NCI-H2196 (cell line): ENCODE measurements at regions not wholly inside any gene's neighbourhood (a gene's known extent, or its start where the extent isn't known, plus 50 kb on each side); places are given as distances from the start of the nearest gene placed in this dataset.

Experiments
- DNase-seq: peaks from one replicate; lab custom pipeline; 2025; ENCODE audit not compliant: unreplicated experiment; lab: John Stamatoyannopoulos, UW

DNA sequence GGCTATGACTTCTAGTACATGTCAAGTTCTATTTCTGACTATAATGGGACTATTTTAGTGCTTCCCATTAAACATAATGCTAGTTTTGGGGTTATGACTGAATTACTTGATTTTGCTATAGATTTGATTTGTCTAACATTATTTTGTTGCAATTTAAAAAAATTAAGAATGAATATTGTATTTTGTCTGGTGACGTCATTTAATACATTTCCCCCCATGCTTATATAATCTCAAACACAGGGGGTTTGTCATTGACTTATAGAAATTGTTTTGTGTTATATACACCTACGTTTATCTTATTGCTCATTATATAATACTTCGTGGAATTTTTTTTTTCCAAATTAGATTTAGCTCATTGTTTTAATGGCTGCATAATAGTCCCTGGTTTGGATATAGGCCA lies 270.3 kb upstream of the VLDLR start:
- DNase-seq, result no peak

DNA sequence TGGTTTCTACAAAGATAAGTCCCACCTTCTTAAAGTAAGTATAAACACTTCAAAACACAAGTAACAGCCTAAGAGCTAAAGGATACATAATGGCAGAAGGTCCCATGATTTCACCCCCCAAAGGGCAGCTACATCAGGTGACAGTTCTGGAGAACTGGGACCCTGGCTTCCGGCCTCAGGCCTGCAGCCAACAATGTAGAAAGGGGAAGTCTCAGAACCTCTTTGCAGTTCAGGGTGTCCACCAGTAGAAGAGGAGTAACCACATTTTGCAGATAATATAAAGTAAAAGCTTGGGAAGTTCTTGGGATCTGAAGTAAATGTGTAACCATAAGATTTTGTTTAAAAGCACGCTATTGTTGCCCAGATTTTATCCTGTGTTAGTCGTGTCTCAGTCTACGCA lies 267.4 kb upstream of the VLDLR start:
- no peak for DNase-seq

- no peak for DNase-seq
Measured at GRCh38 chr9:2354856-2355696, 266.5 kb upstream of the VLDLR start.

- DNase-seq, result no peak
Measured at GRCh38 chr9:2355697-2355983, 265.9 kb upstream of the VLDLR start.

GRCh38 chr9:2356041-2356790 lies 265.4 kb upstream of the VLDLR start:
- DNase-seq, result no peak

GRCh38 chr9:2359891-2360471 lies 261.6 kb upstream of the VLDLR start:
- no peak for DNase-seq

- DNase-seq, result no peak
Measured at GRCh38 chr9:2362150-2362549, 259.4 kb upstream of the VLDLR start.

- no peak for DNase-seq
Measured at GRCh38 chr9:2363138-2363745, 258.3 kb upstream of the VLDLR start.

DNA sequence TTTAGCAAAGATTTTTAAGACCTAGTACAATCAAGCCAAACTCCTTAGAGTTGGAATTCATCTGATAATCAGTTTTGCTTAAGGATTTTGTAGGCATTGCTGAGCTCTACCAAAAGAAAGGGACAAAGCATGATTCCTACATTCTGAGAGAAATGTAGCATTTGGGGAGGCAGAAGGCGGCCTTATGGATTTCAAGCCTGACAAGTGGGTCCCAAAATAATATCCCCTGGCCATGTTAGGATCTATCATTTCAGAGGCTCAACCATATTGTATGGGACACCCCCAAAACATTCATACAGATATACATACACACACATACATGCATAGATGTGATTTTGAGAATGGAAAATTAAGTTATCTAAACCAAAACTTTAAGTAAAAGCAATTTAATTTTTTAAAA lies 257.8 kb upstream of the VLDLR start:
- no peak for DNase-seq

- DNase-seq, result no peak
Measured at GRCh38 chr9:2367970-2368369, 253.6 kb upstream of the VLDLR start.

GRCh38 chr9:2373648-2374047 lies 247.9 kb upstream of the VLDLR start:
- DNase-seq, result no peak

- no peak for DNase-seq
Measured at GRCh38 chr9:2375114-2375513, 246.5 kb upstream of the VLDLR start.

- DNase-seq, result no peak
Measured at GRCh38 chr9:2377117-2377516, 244.5 kb upstream of the VLDLR start.

DNA sequence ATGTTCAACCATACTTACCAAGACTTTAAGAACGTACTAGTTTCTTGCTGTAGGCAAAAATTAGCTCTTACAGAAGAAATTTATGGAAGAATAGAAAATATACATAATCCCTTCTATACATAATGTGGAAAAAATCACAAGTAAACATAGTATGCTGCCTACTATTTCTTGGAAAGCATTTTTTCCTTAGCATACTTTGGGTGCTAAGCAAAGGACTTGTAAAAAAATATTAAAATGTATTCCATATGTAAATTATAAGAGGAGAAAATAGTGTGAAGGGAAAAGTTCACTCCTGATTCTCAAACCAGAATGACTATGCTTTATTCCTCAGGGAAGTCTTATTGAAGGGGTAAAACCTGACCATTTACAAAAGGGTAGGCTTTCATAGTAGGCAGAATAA lies 243.8 kb upstream of the VLDLR start:
- no peak for DNase-seq

GRCh38 chr9:2378266-2378665 lies 243.3 kb upstream of the VLDLR start:
- no peak for DNase-seq

GRCh38 chr9:2378816-2379215 lies 242.8 kb upstream of the VLDLR start:
- DNase-seq, result no peak

DNA sequence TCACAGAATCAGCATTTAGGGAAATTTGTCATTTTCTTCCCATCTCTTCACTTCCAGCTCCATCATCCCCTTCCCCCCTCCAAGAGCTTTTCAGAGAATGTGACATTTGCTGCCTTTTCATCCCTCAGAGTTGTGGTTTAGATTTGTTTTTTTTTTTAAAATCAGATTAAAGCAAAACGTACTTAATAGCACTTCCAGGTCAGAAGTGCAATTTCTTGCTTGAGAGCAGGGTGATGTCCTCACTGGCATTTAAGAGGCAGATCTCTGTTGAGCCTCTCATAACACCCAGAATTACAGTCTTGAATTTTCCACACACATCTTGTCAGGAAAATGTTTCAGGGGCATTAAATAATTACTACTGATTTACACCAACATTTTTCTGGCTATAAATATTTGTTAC lies 236.8 kb upstream of the VLDLR start:
- no peak for DNase-seq

- DNase-seq, result no peak
Measured at GRCh38 chr9:2385746-2386145, 235.8 kb upstream of the VLDLR start.

DNA sequence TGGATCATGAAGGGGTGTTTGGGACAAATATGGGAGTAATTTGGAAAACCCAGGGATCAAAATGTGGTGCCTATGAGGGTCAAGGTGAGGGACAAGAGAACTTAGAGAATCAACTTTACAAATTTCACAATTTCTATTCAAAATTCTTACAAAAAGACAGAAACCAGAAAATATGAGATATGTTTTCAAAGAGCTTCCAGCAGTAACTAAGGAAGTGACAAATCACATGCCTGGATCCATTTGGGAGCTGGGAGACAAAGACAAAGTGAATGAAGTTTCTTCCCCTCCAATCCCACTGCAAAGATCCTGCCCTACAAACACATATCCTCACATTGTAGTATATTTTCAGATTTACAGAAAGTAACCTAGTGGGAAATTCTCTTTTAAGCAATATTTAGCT lies 235.0 kb upstream of the VLDLR start:
- no peak for DNase-seq

- no peak for DNase-seq
Measured at GRCh38 chr9:2387166-2387565, 234.4 kb upstream of the VLDLR start.

DNA sequence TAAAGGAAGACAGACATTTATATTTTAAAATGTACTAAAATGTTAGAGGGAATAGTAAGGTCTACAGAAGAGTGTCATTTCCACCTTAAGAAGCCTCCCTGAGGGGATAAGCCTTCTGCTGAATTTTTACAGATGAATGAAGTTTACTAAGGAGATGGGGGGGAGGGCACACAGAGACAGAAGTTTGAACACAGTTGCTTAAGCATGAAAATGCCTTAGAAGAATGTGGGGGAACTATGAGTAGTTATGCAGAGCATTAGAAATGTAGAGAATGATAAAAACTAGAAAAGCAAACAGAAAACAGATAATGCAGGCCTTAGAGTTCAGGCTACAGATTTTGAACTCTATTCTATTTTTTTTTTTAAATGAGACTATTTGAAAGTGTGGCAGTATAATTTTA lies 232.2 kb upstream of the VLDLR start:
- no peak for DNase-seq

DNA sequence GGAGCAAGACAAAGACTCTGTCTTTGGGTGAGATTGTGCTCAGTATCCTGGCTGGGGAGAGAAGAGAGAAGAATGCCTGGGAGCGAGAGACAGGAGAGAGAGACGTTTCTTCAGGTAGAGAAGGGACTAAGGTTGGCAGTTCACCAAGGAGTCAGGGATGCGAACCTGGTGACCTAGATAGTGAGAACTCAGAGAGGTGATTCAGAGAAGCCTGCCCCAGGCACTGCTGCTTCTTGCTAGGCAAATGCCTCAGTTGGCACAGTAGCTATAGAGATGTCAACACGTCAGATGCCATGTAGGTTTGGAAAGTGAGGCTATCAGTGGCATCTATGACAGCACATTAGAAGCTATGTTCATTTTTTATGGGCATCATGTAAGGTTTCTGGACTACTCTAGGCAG lies 231.6 kb upstream of the VLDLR start:
- no peak for DNase-seq
